ENCODE measurements at regions not wholly inside any gene's neighbourhood (a gene's known extent, or its start where the extent isn't known, plus 50 kb on each side); places are given as distances from the start of the nearest gene placed in this dataset.

GRCh38 chr12:18794000-18794399, 56.1 kb downstream of the CAPZA3 start:
- TF ChIP-seq CTCF (IDR thresholded peaks at IDR 0.05) = no peak
- ATAC-seq (no peak), DNase-seq (no peak)
- intact Hi-C loops (cut with DNase I) = no loop called here
- Histone ChIP-seq H3K27me3 (no peaks in the 10 kb centered on the region), H3K4me1 (no peaks in the 10 kb centered on the region), H3K27ac (no peak overlapping the region), H3K9me3 (no peaks in the 10 kb centered on the region), H3K4me3 (no peak overlapping the region), H3K36me3 (no peaks in the 10 kb centered on the region)

- TF ChIP-seq CTCF (IDR thresholded peaks at IDR 0.05) = no peak
- intact Hi-C loops (cut with DNase I) = no loop called here
- no peaks in the 10 kb centered on the region for H3K9me3 ChIP-seq
- H3K4me1 ChIP-seq = no peaks in the 10 kb centered on the region
- H3K36me3 ChIP-seq = no peaks in the 10 kb centered on the region
- no peaks in the 10 kb centered on the region for H3K27me3 ChIP-seq
- ATAC-seq = no peak
- H3K27ac ChIP-seq = no peak overlapping the region
- DNase-seq = no peak
- no peak overlapping the region for H3K4me3 ChIP-seq
Observed at GRCh38 chr12:18797604-18798003, 59.7 kb downstream of the CAPZA3 start.

- Histone ChIP-seq H3K9me3 (no peaks in the 10 kb centered on the region), H3K36me3 (no peaks in the 10 kb centered on the region), H3K27me3 (no peaks in the 10 kb centered on the region), H3K4me3 (no peak overlapping the region), H3K27ac (no peak overlapping the region), H3K4me1 (no peaks in the 10 kb centered on the region)
- DNase-seq (no peak), ATAC-seq (no peak)
- intact Hi-C loops (cut with DNase I) = no loop called here
- no peak for TF ChIP-seq CTCF (IDR thresholded peaks at IDR 0.05)
Observed at GRCh38 chr12:18798535-18799361, 60.8 kb downstream of the CAPZA3 start.

GRCh38 chr12:18799561-18799960, 61.6 kb downstream of the CAPZA3 start:
- Histone ChIP-seq H3K4me3 (no peak overlapping the region), H3K9me3 (no peaks in the 10 kb centered on the region), H3K36me3 (no peaks in the 10 kb centered on the region), H3K27ac (no peak overlapping the region), H3K27me3 (no peaks in the 10 kb centered on the region), H3K4me1 (no peaks in the 10 kb centered on the region)
- TF ChIP-seq CTCF (IDR thresholded peaks at IDR 0.05) = no peak
- intact Hi-C loops (cut with DNase I) = no loop called here
- ATAC-seq (no peak), DNase-seq (no peak)

GRCh38 chr12:18805516-18806248, 67.8 kb downstream of the CAPZA3 start:
- H3K4me1 ChIP-seq = no peaks in the 10 kb centered on the region
- H3K27me3 ChIP-seq = no peaks in the 10 kb centered on the region
- TF ChIP-seq CTCF (IDR thresholded peaks at IDR 0.05) = no peak
- H3K4me3 ChIP-seq = no peak overlapping the region
- no peak for ATAC-seq
- DNase-seq = no peak
- intact Hi-C loops (cut with DNase I) = no loop called here
- H3K9me3 ChIP-seq = no peaks in the 10 kb centered on the region
- no peaks in the 10 kb centered on the region for H3K36me3 ChIP-seq
- H3K27ac ChIP-seq = no peak overlapping the region
